ENCODE measurements at regions not wholly inside any gene's neighbourhood (a gene's known extent, or its start where the extent isn't known, plus 50 kb on each side); places are given as distances from the start of the nearest gene placed in this dataset.
"Not testable (repeated sequence)": the region's sequence is repeated elsewhere in the genome, so short reads cannot be mapped to it uniquely, and the experiment has no call there.

DNA sequence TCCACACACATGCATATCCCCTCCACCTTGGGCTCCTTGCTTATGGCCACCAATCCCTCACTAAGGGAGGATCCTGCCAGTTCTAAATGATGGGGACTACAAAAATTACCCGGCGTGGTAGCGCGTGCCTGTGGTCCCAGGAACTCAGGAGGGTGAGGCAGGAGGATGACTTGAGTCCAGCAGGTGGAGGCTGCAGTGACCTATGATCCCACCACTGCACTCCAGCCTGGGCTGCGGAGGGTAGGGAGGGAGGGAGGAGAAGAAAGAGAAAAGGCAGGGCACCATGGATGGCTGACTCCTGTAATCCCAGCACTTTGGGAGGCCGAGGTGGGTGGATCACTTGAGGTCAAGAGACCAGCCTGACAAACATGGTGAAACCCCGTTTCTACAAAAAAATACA lies 66.0 kb upstream of the SPN start:
- TF ChIP-seq, protein P1, sequence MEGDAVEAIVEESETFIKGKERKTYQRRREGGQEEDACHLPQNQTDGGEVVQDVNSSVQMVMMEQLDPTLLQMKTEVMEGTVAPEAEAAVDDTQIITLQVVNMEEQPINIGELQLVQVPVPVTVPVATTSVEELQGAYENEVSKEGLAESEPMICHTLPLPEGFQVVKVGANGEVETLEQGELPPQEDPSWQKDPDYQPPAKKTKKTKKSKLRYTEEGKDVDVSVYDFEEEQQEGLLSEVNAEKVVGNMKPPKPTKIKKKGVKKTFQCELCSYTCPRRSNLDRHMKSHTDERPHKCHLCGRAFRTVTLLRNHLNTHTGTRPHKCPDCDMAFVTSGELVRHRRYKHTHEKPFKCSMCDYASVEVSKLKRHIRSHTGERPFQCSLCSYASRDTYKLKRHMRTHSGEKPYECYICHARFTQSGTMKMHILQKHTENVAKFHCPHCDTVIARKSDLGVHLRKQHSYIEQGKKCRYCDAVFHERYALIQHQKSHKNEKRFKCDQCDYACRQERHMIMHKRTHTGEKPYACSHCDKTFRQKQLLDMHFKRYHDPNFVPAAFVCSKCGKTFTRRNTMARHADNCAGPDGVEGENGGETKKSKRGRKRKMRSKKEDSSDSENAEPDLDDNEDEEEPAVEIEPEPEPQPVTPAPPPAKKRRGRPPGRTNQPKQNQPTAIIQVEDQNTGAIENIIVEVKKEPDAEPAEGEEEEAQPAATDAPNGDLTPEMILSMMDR (IDR thresholded peaks at IDR 0.05), result not testable (repeated sequence)
- not testable (repeated sequence) for TF ChIP-seq POLR2A, POLR2AphosphoS5, EP300 (IDR thresholded peaks at IDR 0.05)
